PC-3 (cell line): ENCODE measurements at regions not wholly inside any gene's neighbourhood (a gene's known extent, or its start where the extent isn't known, plus 50 kb on each side); places are given as distances from the start of the nearest gene placed in this dataset.
A peak's percentile ranks its signal among the peaks of the same experiment; 100 is the strongest.

Experiments
- ATAC-seq: fragments of 200-7000 bp; cut with Tn5 transposase; 2 replicates; pipeline ENCODE4 v1.9.1; 2020; ENCODE audit warnings: mild to moderate bottlenecking, moderate library complexity
- BruUV-seq: library from RNA; stranded (reverse); fragments of 400-500 nt; replicated peaks from 2 replicates; lab custom pipeline; 2021; lab: Mats Ljungman, UMichigan
- CTCF ChIA-PET: fragments of 300-600 bp; sonication (Branson Sonifier 250); formaldehyde crosslinking; loops from one replicate; lab custom pipeline; 2022; ENCODE audit warnings: antibody characterized with exemption; lab: Charles Lee
- POLR2A ChIA-PET: fragments of 300-600 bp; sonication (Branson Sonifier 250); formaldehyde crosslinking; loops from one replicate; lab custom pipeline; 2022; ENCODE audit warnings: antibody characterized with exemption; ENCODE audit not compliant: unreplicated experiment; lab: Charles Lee
- DNase-seq: peaks from one replicate; pipeline ENCODE4 v3.0.0-alpha.2; 2015
- H2AFZ ChIP-seq: fragments of 300-600 bp; sonication (generic); 2 replicates; pipeline ENCODE4 v1.6.0; 2016; ENCODE audit warnings: antibody characterized with exemption, low read length
- H3F3A ChIP-seq: fragments of 300-600 bp; sonication (generic); one replicate; pipeline ENCODE4 v1.6.0; 2017; ENCODE audit warnings: antibody characterized with exemption, low read length, control low read depth, mild to moderate bottlenecking; ENCODE audit not compliant: unreplicated experiment
- H3K27ac ChIP-seq: fragments of 300-600 bp; sonication (generic); 2 replicates; pipeline ENCODE4 v1.5.1; 2016; ENCODE audit warnings: mild to moderate bottlenecking, low read length
- H3K27me3 ChIP-seq: fragments of 300-600 bp; sonication (generic); 2 replicates; pipeline ENCODE4 v1.6.1; 2016; ENCODE audit warnings: low read length, mixed read lengths
- H3K36me3 ChIP-seq: fragments of 300-600 bp; sonication (generic); 2 replicates; pipeline ENCODE4 v1.6.1; 2016; ENCODE audit warnings: low read depth, mixed run types, low read length, mixed read lengths
- H3K4me1 ChIP-seq: fragments of 300-600 bp; sonication (generic); 2 replicates; pipeline ENCODE4 v1.5.1; 2016; ENCODE audit warnings: low read length; ENCODE audit not compliant: insufficient read depth
- H3K4me2 ChIP-seq: fragments of 300-600 bp; sonication (generic); 2 replicates; pipeline ENCODE4 v1.6.0; 2016; ENCODE audit warnings: low read length
- H3K4me3 ChIP-seq: fragments of 300-600 bp; sonication (generic); 2 replicates; pipeline ENCODE4 v1.5.1; 2016; ENCODE audit warnings: mild to moderate bottlenecking, low read length, mixed read lengths
- H3K79me2 ChIP-seq: fragments of 300-600 bp; sonication (generic); 2 replicates; pipeline ENCODE4 v1.6.1; 2017; ENCODE audit warnings: low read length, mixed read lengths
- H3K9ac ChIP-seq: fragments of 300-600 bp; sonication (generic); 2 replicates; pipeline ENCODE4 v1.6.0; 2016; ENCODE audit warnings: mild to moderate bottlenecking, low read length
- H3K9me2 ChIP-seq: fragments of 300-600 bp; sonication (generic); replicated peaks from 2 replicates; pipeline ENCODE4 v1.6.1; 2016; ENCODE audit warnings: mixed run types, low read length, mixed read lengths
- H3K9me3 ChIP-seq: fragments of 300-600 bp; sonication (generic); 2 replicates; pipeline ENCODE4 v1.6.1; 2016; ENCODE audit warnings: low read length, mixed read lengths
- H4K20me1 ChIP-seq: fragments of 300-600 bp; sonication (generic); 2 replicates; pipeline ENCODE4 v1.6.1; 2016; ENCODE audit warnings: low read length, mixed read lengths
- CTCF ChIP-seq: fragments of 300-600 bp; sonication (generic); conservative IDR thresholded peaks from 2 replicates; pipeline ENCODE4 v1.5.1; 2017; ENCODE audit warnings: antibody characterized with exemption, low read depth, mild to moderate bottlenecking, low read length
- EZH2 ChIP-seq: fragments of 300-600 bp; sonication (generic); IDR thresholded peaks from one replicate; pipeline ENCODE4 v1.6.1; 2017; ENCODE audit warnings: antibody characterized with exemption, mild to moderate bottlenecking, low read length; ENCODE audit not compliant: unreplicated experiment
- EZH2phosphoT487 ChIP-seq: fragments of 300-600 bp; sonication (generic); IDR thresholded peaks from 2 replicates; pipeline ENCODE4 v1.6.1; 2018; ENCODE audit warnings: mild to moderate bottlenecking, antibody characterized with exemption, low read length, borderline replicate concordance
- intact Hi-C: fragments of 100-400 bp; cut with micrococcal nuclease; formaldehyde crosslinking; loops from 2 replicates; pipeline ENCODE4 v1.9.0; 2023

GRCh38 chr3:124168271-124168670 lies 176.3 kb upstream of the ROPN1 start:
- Histone ChIP-seq H3K4me3 (no peak overlapping the region), H3K4me1 (peaks cover 4% of the 10 kb centered on the region; the same call in 1 of the 2 replicates), H3F3A (no peaks in the 10 kb centered on the region), H3K9me2 (no peaks in the 10 kb centered on the region), H3K79me2 (no peaks in the 10 kb centered on the region), H3K27ac (no peak overlapping the region), H3K36me3 (no peaks in the 10 kb centered on the region), H3K9me3 (no peaks in the 10 kb centered on the region), H2AFZ (no peak overlapping the region), H4K20me1 (no peaks in the 10 kb centered on the region), H3K4me2 (no peak overlapping the region), H3K27me3 (no peaks in the 10 kb centered on the region), H3K9ac (no peak overlapping the region)
- no TSS peak for BruUV-seq
- ATAC-seq, result peak; percentile 96
- intact Hi-C loops, result loop anchor here (1.0 kb wide), 1 partner anchor 50 kb away; no protein-coding TSS in a partner anchor
- no peak for TF ChIP-seq CTCF
- no peak for TF ChIP-seq EZH2phosphoT487
- TF ChIP-seq EZH2, result no peak
- ChIA-PET CTCF (no interaction called here), POLR2A (no interaction called here)
- peak; percentile 71 for DNase-seq

- Histone ChIP-seq H3K27ac (no peak overlapping the region), H3F3A (no peaks in the 10 kb centered on the region), H3K27me3 (no peaks in the 10 kb centered on the region), H4K20me1 (no peaks in the 10 kb centered on the region), H2AFZ (no peak overlapping the region), H3K4me3 (no peak overlapping the region), H3K79me2 (no peaks in the 10 kb centered on the region), H3K4me2 (no peak overlapping the region), H3K4me1 (peaks cover 4% of the 10 kb centered on the region; the same call in 1 of the 2 replicates), H3K9ac (no peak overlapping the region), H3K36me3 (no peaks in the 10 kb centered on the region), H3K9me2 (no peaks in the 10 kb centered on the region), H3K9me3 (no peaks in the 10 kb centered on the region)
- ChIA-PET CTCF (no interaction called here), POLR2A (no interaction called here)
- no peak for DNase-seq
- no TSS peak for BruUV-seq
- ATAC-seq, result no peak
- TF ChIP-seq EZH2 (no peak), CTCF (no peak), EZH2phosphoT487 (no peak)
- intact Hi-C loops, result no loop called here
Observed at GRCh38 chr3:124172283-124172682, 180.4 kb upstream of the ROPN1 start.

- BruUV-seq, result no TSS peak
- Histone ChIP-seq H3K4me1 (peaks cover 4% of the 10 kb centered on the region; the same call in 1 of the 2 replicates), H3K9me2 (no peaks in the 10 kb centered on the region), H3K9ac (no peak overlapping the region), H3K36me3 (no peaks in the 10 kb centered on the region), H3K79me2 (no peaks in the 10 kb centered on the region), H2AFZ (no peak overlapping the region), H4K20me1 (no peaks in the 10 kb centered on the region), H3K4me2 (no peak overlapping the region), H3K4me3 (no peak overlapping the region), H3F3A (no peaks in the 10 kb centered on the region), H3K9me3 (no peaks in the 10 kb centered on the region), H3K27ac (no peak overlapping the region), H3K27me3 (no peaks in the 10 kb centered on the region)
- TF ChIP-seq EZH2phosphoT487, result no peak
- no peak for TF ChIP-seq EZH2
- TF ChIP-seq CTCF, result no peak
- ATAC-seq (no peak), DNase-seq (peak; percentile 10)
- intact Hi-C loops, result no loop called here
- ChIA-PET CTCF (no interaction called here), POLR2A (no interaction called here)
Observed at GRCh38 chr3:124172816-124173215, 180.9 kb upstream of the ROPN1 start.
